Adrenal gland (tissue), 5 donors: ENCODE measurements at regions not wholly inside any gene's neighbourhood (a gene's known extent, or its start where the extent isn't known, plus 50 kb on each side); places are given as distances from the start of the nearest gene placed in this dataset.

Source experiments
- POLR2A ChIP-seq, 2 donors: fragments of 450-650 bp; IDR thresholded peaks; one replicate each; pipeline ENCODE4 v1.6.1; 2017; ENCODE audit warnings: antibody characterized with exemption in 2 of 2, mild to moderate bottlenecking in 2 of 2, moderate library complexity in 1 of 2
- TF ChIP-seq, protein P1 (sequence below), 6 experiments: fragments of 450-650 bp in 4 of 6; fragments of 200-600 bp in 2 of 6; sonication (generic) in 1 of 6; IDR thresholded peaks; 1 replicate in 5 of 6; 2 replicates in 1 of 6; pipeline versions ENCODE4 v1.5.1 to v1.8.0; 2016 to 2021; ENCODE audit warnings: antibody characterized with exemption in 6 of 6, mild to moderate bottlenecking in 2 of 6, moderate library complexity in 1 of 6
- donor health status: DM: no; HTN: no; CAD: no.

DNA sequence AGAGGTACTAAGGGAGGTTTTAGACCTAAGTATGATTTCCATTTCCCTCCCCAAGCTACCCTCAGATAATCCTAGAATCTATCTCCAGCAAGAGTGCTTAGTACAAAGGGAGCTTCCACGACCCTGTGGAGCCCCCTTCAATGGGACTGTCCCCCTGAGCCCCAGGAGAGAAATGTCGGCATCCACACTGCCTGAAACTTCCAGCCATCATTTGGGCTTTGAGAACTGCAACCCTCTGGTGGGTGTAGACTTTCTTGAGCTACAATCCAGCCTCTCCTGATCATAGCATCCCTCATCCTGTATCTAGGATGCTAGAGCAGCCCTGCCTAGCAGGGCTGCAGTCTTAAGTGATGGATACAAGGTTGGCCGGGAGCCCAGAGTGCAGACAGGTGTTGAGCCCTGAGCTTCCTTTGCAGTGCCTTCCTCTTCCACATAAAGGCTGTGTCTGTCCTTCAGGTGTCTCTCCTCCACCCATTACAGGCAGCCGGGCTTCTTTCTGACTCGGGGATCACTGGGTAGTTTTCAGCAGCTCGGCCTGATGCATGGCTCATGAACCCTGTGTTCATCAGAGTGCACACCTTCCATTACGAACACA is 424.5 kb downstream of the PREX1 start:
- TF ChIP-seq, protein P1, sequence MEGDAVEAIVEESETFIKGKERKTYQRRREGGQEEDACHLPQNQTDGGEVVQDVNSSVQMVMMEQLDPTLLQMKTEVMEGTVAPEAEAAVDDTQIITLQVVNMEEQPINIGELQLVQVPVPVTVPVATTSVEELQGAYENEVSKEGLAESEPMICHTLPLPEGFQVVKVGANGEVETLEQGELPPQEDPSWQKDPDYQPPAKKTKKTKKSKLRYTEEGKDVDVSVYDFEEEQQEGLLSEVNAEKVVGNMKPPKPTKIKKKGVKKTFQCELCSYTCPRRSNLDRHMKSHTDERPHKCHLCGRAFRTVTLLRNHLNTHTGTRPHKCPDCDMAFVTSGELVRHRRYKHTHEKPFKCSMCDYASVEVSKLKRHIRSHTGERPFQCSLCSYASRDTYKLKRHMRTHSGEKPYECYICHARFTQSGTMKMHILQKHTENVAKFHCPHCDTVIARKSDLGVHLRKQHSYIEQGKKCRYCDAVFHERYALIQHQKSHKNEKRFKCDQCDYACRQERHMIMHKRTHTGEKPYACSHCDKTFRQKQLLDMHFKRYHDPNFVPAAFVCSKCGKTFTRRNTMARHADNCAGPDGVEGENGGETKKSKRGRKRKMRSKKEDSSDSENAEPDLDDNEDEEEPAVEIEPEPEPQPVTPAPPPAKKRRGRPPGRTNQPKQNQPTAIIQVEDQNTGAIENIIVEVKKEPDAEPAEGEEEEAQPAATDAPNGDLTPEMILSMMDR (IDR thresholded peaks at IDR 0.05): no peak
- TF ChIP-seq POLR2A (IDR thresholded peaks at IDR 0.05): no peak
